CD4-positive, alpha-beta T cell treated with Interleukin-2 at 100 ng/mL for 4 hours (primary cell): ENCODE measurements at regions not wholly inside any gene's neighbourhood (a gene's known extent, or its start where the extent isn't known, plus 50 kb on each side); places are given as distances from the start of the nearest gene placed in this dataset.

Experiments used
- DNase-seq: peaks from one replicate; pipeline ENCODE4 v3.0.0-alpha.2; 2020; ENCODE audit warnings: low spot score

DNA sequence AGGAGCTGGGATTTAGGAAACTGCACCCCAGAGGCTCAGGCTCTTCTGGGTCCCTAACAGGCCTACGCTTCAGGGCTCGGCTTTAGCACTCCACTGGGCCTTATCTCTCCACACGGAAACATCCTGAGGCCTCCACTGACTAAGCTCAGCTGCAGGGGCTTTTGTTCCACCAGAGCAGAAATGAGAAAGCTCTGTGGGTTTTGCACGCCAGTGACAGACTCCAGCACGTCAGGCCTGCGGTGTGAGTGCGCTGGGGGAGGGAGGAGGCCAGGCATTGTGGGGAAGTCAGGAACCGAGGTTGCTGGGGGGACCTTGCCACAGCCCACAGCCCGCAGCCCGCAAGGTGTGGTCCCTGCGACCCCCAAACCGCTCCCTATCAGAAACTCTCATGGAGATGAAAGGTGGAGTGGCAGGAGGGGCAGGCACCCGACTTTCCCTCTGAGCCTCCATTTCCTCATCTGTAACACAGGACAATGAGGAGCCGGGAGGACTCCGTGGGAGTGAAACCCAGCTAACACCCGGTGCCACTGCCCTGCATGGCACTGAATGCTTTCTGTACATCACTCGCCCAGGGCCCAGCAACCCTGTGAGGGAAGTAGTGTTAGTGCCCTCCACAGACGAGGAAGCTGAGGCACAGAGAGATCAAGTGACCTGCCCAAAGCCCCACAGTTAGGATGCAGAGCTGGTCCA is 106.5 kb downstream of the TPRA1 start:
- no peak for DNase-seq

DNA sequence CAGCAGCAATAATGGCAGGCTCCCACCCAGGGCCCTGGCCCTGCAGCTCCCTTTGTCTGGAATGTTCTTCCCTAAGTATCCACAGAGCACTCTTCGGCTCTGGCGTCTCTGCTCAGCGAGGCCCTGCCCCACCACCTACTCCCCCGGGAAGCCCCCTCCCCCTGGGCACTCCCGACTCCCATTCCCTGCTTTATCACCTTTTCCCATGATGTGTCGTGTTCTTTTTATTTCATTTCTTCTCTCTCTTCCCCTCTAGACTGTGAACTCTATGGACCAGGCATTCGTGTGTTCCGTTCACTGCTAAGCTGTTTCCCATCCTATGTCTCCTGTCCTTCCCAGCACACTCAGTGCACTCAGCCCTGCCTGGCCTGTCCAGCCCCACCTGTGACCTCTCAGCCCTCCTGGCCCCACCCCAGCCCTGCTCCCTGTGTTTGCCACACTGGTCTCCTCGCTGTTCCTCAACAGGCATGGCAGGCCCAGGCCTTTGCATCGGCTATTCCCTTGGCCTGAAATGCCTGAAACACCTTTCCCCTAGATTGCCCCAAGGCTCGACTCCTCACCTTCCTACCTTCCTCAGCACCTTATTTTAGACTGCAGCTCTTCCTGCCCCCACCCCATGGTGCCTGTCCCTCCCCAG is 107.4 kb downstream of the TPRA1 start:
- DNase-seq, result no peak

- no peak for DNase-seq
Measured at GRCh38 chr3:127482216-127483004, 108.1 kb downstream of the TPRA1 start.

DNA sequence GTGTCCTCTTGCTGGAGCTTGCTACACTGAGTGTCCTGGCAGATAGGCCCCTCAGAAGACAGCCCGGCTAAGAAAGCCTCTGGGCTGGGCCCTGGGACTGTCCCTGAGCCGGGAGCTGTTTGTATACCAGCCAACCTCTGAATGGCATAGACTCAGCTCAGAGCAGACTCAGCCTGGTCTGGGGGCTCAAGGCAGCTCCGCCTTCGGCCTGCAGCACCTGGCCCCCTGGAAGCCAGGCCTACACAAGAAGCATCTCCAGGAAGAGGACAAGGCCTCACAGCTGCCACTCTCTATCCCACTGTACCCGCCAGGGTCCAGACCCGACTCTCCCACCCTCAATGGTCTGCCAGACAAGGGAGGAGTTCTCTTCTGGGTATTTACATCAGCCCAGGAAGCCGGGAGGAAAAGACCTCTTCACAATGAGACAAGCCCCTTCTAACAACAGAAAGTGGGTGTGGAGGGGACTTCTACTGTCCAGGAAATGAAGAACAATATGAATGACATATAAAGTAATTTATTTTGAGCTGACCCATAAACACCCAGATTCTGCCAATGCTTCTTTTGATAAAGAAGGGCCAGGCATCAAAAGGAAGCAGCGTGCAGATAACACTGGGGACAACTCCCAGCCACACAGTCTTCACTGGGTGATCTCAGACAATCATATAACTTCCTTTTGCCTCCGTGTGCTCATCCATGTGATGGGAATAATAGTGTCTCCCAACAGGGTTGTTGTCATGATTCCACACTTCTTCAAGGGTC is 110.2 kb downstream of the TPRA1 start:
- no peak for DNase-seq

DNA sequence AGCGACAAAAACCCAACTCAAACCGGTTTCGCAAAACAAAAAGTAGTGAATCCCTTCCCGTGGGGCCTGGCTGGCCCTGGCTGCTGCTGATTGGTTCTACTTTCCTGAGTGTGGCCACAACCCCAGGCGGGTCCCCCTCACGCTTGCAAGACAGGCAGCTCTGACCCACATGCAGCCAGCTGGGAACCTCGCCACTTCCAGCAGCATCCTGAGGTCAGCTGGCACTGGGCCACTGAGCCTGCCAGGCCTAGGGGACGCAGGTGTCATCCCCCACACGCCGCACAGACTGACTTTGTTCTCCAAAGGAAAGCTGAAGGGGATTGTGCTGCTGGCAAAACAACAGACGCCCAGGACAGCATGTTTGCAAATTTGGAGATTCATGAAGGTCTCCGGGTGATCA is 111.1 kb downstream of the TPRA1 start:
- no peak for DNase-seq

GRCh38 chr3:127478922-127479321 is 111.6 kb downstream of the TPRA1 start:
- no peak for DNase-seq

DNA sequence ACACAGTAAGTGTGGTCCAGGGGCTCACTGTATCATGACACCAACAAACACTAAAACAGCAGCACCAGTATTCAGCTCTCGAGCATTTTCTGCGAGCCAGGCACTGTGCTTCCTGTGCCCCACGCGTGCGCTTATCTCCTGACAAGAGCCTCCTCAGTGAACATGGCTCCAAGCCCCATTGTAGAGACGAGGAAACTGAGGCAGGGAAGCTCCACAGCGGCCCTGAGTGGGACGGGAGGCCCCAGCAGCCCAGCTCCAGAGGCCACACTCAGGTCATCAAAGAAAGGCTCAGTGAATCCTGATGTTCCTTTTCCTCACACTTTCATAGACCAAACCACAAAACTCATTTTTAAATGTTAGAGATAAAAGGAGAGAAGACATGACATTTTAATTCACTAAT is 113.1 kb downstream of the TPRA1 start:
- no peak for DNase-seq

GRCh38 chr3:127476936-127477335 is 113.6 kb downstream of the TPRA1 start:
- DNase-seq, result no peak

DNA sequence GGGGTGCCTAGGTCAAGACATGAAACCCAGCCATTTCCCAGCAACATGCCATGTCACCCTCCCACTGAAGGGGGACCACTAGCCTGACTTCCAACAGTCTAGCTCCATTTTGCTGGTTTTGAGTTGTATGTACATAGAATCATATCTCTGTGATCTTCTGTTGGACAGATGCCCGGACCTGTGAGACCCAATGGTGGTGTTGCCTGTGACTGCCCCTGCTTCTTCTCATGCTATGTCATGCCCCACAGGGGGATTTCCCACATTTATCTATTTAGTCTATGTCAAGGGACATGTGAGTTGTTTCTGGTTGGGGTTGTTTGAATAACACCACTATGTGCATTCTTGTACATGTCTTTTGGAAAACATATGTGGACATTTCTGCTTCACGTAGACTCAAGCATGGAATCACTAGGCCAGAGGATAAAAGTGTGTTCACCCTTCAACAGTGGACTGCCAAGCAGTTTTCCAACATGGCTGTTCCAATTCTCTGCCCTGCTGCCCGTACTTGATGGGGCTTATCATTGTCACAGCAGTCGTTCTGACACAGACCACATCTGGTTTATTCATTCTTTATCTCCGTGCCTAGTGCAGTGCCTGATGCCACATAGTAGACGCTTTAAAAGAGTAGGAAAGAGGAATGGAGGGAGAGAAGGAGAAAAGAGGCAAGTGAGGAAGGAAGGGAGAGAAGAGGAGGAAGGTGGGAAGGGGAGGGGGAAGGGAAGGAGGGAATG is 114.4 kb downstream of the TPRA1 start:
- no peak for DNase-seq

DNA sequence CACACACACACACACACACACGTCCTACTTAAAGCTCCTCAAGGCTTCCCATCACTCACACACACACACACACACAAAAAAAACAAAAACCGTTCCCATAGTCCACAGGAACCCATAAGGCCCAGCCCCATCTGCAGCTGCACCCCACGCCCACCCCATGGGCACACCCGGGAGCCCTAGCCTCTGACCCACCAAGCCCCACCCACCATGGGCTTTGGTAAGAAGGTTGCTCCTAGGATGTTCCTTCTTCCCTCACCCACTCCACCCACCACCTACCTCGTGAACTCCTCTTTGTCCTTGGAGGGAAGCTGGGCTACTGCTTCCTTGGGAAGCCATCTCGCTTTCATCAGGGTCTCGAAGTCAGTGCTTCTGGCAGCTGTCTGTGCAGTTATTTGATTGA is 115.1 kb downstream of the TPRA1 start:
- no peak for DNase-seq

- no peak for DNase-seq
Measured at GRCh38 chr3:127473244-127474024, 117.1 kb downstream of the TPRA1 start.

- no peak for DNase-seq
Measured at GRCh38 chr3:127472506-127472905, 118.0 kb downstream of the TPRA1 start.

DNA sequence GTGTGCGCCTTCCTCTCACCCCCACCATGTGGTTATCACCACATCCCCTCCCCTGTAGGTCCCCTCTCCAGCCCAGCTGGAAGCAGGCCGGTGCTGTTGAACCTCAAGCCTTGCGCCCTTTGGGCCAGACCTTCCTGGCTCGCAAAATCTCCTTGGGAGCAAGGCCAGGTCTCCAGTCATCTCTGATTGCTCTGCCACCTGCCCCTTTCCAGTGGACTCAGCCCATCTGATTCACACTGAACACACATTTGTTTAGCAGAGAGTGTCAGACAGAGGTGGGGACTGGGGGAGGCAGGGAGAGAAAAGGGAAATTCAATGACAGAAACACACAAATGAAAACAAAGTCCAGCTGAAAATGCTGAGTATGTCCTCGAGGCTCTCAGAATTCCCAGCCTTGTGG is 119.4 kb downstream of the TPRA1 start:
- no peak for DNase-seq

DNA sequence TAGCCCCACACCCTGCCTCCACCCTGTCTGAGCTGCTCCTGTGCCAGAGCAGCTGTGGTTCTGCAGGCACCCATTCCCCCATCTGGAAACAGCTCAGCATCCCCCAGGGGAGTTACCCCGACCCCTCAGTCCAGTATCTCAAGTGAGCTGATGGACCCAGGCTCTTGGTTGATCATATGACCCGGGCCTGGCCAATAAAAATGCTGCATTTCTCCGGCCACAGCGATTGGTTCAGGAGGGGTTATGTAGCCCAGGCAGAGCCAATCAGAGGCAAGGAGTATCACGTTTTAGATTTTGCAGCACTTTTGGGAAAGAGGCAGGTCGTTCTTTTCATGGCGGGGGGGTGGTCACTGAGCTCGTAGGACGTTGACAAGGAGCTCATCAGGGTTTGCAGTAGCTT is 120.8 kb downstream of the TPRA1 start:
- DNase-seq, result no peak

DNA sequence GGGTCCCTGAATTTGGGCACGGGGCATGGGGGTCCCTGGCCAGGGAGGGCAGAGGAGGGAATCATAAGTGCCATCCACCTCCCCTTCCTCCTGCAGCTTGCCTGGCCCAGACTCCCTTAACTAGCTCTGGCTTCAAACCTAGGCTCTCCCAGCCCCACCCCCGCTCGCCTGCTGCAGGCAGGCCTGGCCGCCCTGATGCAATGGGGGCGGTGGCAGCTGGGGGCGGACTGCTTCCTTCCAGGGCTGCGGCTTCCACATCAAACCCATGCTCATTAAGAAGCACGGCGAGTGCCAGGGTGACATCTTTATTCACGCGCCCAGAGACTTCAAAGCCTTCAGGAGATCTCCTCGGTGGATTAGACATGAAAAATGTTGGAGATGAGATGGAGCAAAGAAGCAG is 123.1 kb downstream of the TPRA1 start:
- DNase-seq, result no peak

DNA sequence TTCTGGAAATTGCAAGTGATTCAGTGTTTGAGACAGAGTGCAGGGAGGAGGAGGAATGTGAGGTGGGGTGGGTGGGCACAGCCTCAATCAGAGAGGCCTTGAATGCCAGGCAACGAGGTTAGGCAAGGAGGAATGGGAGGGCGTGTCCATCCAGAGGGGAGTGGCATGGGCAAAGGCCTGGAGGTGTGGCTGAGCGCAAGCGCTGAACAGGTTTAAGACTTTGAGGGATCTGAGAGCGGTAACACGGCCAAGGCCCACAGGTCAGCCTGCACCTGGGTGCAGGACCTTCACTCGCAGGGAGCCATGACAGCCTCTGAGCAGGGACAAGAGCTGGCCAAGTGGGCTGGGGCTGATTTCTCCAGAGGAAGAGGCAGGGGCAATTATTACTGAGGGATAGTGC is 125.9 kb downstream of the TPRA1 start:
- no peak for DNase-seq

DNA sequence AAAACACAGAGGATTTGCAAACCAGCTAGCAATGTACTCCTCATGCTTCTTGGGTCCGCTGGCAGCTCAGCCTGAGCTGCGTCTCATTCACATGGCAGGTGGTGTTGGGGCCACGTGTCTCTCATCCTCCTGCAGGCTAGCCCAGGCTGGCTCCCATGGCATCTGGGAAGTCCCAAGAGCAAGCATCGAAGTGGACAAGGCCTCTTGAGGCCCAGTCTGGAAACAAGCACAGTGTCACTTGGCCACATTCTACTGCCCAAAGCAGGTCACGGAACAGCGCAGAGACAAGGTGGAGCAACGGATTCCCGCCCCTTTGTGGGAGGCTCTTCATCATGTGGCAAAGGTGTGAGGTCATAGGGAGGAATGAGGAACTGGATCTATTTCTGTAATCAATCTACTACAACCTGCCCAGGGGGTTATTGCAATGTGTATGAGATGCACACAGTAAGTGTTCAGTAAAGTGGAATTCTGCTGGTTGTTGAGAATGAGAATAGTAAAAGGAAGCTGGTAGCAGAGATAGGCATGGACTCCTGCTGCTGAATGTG is 128.3 kb downstream of the TPRA1 start:
- no peak for DNase-seq

GRCh38 chr3:127461286-127461910 is 129.1 kb downstream of the TPRA1 start:
- DNase-seq, result no peak

DNA sequence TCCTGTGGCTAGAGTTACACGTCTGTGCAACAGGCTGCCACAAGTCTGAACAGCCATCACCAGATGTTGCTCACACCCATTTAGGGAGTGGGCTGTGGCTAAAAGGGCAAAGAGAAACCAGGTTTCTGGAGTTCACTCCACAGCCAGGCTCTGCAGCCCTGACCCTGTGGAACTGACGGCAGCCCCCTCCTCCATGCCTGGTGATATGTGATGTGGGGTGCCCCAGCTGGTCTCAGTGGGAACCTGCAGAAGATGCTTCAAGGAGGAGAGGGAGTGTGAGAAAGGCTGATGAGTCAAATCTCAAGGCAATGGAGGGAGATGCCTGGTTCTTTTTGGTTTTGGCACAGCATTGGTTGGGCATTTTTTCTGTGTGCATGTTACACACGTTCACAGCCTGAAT is 130.6 kb downstream of the TPRA1 start:
- DNase-seq, result no peak
